ENCODE measurements at regions not wholly inside any gene's neighbourhood (a gene's known extent, or its start where the extent isn't known, plus 50 kb on each side); places are given as distances from the start of the nearest gene placed in this dataset.

GRCh38 chr14:56491299-56492285, 88.0 kb upstream of the TMEM260 start:
- TF ChIP-seq POLR2A (IDR thresholded peaks at IDR 0.05; ENCODE audit: low read depth) (no peak), CTCF (IDR thresholded peaks at IDR 0.05) (peak; percentile 60 to 82 (median 65))
- Histone ChIP-seq H3K27ac (replicated peaks in 1 of 4) (no peak overlapping the region), H3K9me3 (no peaks in the 10 kb centered on the region), H3K27me3 (no peaks in the 10 kb centered on the region), H3K4me1 (peaks cover 0 to 6% (median 6%) of the 10 kb centered on the region in 4 donors), H3K36me3 (no peaks in the 10 kb centered on the region), H3K4me3 (peak overlapping the region in 1 of 4 donors; percentile 20)
- peak; percentile 70 for DNase-seq (ENCODE audit: extremely low spot score)
- intact Hi-C loops (cut with DNase I), result loop anchor here (2.0 kb wide), 1 partner anchor 825 kb away; no protein-coding TSS in a partner anchor
- WGBS, result 29% methylated on average over 10 of the region's 10 CpGs

- intact Hi-C loops (cut with DNase I), result no loop called here
- H3K36me3 ChIP-seq, result no peaks in the 10 kb centered on the region
- WGBS, result 80% methylated on average over 1 of the region's 3 CpGs
- no peak overlapping the region for H3K27ac ChIP-seq (replicated peaks in 1 of 4)
- no peak overlapping the region for H3K4me3 ChIP-seq
- H3K27me3 ChIP-seq, result no peaks in the 10 kb centered on the region
- peaks cover 0 to 6% (median 6%) of the 10 kb centered on the region in 4 donors for H3K4me1 ChIP-seq
- peak; percentile 75 for DNase-seq (ENCODE audit: extremely low spot score)
- TF ChIP-seq CTCF (IDR thresholded peaks at IDR 0.05) (no peak), EP300 (IDR thresholded peaks at IDR 0.05) (no peak), POLR2AphosphoS5 (IDR thresholded peaks at IDR 0.05) (no peak), POLR2A (IDR thresholded peaks at IDR 0.05; ENCODE audit: low read depth) (no peak)
- no peaks in the 10 kb centered on the region for H3K9me3 ChIP-seq
These were observed 85.4 kb upstream of the TMEM260 start for GRCh38 chr14:56494167-56494566.

- no peaks in the 10 kb centered on the region for H3K27me3 ChIP-seq
- 80% methylated on average over 3 of the region's 3 CpGs for WGBS
- intact Hi-C loops (cut with DNase I), result no loop called here
These were observed 81.5 kb upstream of the TMEM260 start for GRCh38 chr14:56498112-56498511.

GRCh38 chr14:56501909-56502530, 77.6 kb upstream of the TMEM260 start:
- Histone ChIP-seq H3K4me3 (no peak overlapping the region), H3K36me3 (no peaks in the 10 kb centered on the region), H3K9me3 (no peaks in the 10 kb centered on the region), H3K4me1 (no peaks in the 10 kb centered on the region), H3K27me3 (peaks cover 0 to 3% (median 0%) of the 10 kb centered on the region in 4 donors), H3K27ac (replicated peaks in 1 of 4) (no peak overlapping the region)
- intact Hi-C loops (cut with DNase I), result no loop called here
- WGBS, result 34% methylated on average over 5 of the region's 5 CpGs
- TF ChIP-seq POLR2A (IDR thresholded peaks at IDR 0.05; ENCODE audit: low read depth) (no peak), CTCF (IDR thresholded peaks at IDR 0.05) (no peak), EP300 (IDR thresholded peaks at IDR 0.05) (no peak), POLR2AphosphoS5 (IDR thresholded peaks at IDR 0.05) (no peak)
- no peak for DNase-seq (ENCODE audit: extremely low spot score)

More at GRCh38 chr14:56498112-56498511, 81.5 kb upstream of the TMEM260 start:
- Histone ChIP-seq H3K36me3 (no peaks in the 10 kb centered on the region), H3K27ac (replicated peaks in 1 of 4) (no peak overlapping the region), H3K4me3 (no peak overlapping the region), H3K9me3 (no peaks in the 10 kb centered on the region), H3K4me1 (no peaks in the 10 kb centered on the region)
- TF ChIP-seq POLR2A (IDR thresholded peaks at IDR 0.05; ENCODE audit: low read depth), result no peak
- no peak for DNase-seq (ENCODE audit: extremely low spot score)

GRCh38 chr14:56505361-56505760, 74.2 kb upstream of the TMEM260 start:
- no peak overlapping the region for H3K27ac ChIP-seq (replicated peaks in 1 of 4)
- intact Hi-C loops (cut with DNase I), result no loop called here
- H3K4me1 ChIP-seq, result no peaks in the 10 kb centered on the region
- no peak overlapping the region for H3K4me3 ChIP-seq
- H3K27me3 ChIP-seq, result peaks cover 0 to 3% (median 0%) of the 10 kb centered on the region in 4 donors
- no peaks in the 10 kb centered on the region for H3K9me3 ChIP-seq
- no peak for TF ChIP-seq POLR2AphosphoS5 (IDR thresholded peaks at IDR 0.05)
- no peak for TF ChIP-seq POLR2A (IDR thresholded peaks at IDR 0.05; ENCODE audit: low read depth)
- TF ChIP-seq EP300 (IDR thresholded peaks at IDR 0.05), result no peak
- TF ChIP-seq CTCF (IDR thresholded peaks at IDR 0.05), result no peak
- no peaks in the 10 kb centered on the region for H3K36me3 ChIP-seq
- DNase-seq (ENCODE audit: extremely low spot score), result no peak
- WGBS, result 88% methylated on average over 2 of the region's 2 CpGs

All from esophagus muscularis mucosa (tissue), 4 donors.